ENCODE measurements at regions not wholly inside any gene's neighbourhood (a gene's known extent, or its start where the extent isn't known, plus 50 kb on each side); places are given as distances from the start of the nearest gene placed in this dataset.

- no peak for DNase-seq (ENCODE audit: low read depth)
Measured at GRCh38 chr3:168455814-168456213, 360.1 kb upstream of the GOLIM4 start.

- no peak for DNase-seq (ENCODE audit: low read depth)
Measured at GRCh38 chr3:168453623-168454022, 357.9 kb upstream of the GOLIM4 start.

DNA sequence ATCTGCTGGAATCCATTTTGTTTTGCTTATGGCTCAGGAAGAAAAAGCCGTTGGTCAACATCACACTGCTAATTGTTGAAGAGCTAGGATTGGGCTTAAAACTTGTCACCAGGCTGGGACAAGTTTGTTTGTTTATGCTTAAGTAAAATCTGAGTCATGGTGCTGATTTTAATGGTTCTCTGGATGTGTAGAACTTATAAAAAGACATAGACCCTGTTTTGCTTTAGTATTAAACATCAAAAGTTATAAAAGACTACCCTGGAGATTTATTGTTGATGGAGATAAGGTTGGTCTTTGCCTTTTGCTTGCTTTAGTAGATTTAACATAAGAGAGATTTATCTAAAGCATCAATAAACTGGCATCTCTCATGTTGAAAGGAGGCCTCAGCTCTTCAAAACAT lies 348.2 kb upstream of the GOLIM4 start:
- no peak for DNase-seq (ENCODE audit: low read depth)

GRCh38 chr3:168442502-168442901 lies 346.8 kb upstream of the GOLIM4 start:
- no peak for DNase-seq (ENCODE audit: low read depth)

- DNase-seq (ENCODE audit: low read depth): no peak
Measured at GRCh38 chr3:168436245-168436724, 340.6 kb upstream of the GOLIM4 start.

DNA sequence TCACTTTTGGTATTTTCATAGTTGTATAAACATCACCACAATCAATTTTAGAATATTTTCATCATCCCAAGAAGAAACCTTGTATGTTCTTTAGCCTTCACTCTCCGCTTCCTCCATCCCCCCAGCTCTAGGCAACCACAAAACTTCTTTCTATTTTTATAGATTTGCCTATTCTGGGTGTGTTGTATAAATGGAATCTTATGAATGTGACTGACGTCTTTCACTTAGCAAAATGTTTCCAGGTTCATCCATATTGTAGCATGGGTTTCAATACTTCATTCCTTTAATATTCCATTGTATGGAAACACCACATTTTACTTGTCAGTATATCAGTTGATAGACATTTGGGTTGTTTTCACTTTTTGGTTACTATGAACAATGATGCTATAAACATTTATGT lies 335.8 kb upstream of the GOLIM4 start:
- no peak for DNase-seq (ENCODE audit: low read depth)

GRCh38 chr3:168427835-168428475 lies 332.2 kb upstream of the GOLIM4 start:
- no peak for DNase-seq (ENCODE audit: low read depth)

GRCh38 chr3:168427156-168427555 lies 331.4 kb upstream of the GOLIM4 start:
- no peak for DNase-seq (ENCODE audit: low read depth)

DNA sequence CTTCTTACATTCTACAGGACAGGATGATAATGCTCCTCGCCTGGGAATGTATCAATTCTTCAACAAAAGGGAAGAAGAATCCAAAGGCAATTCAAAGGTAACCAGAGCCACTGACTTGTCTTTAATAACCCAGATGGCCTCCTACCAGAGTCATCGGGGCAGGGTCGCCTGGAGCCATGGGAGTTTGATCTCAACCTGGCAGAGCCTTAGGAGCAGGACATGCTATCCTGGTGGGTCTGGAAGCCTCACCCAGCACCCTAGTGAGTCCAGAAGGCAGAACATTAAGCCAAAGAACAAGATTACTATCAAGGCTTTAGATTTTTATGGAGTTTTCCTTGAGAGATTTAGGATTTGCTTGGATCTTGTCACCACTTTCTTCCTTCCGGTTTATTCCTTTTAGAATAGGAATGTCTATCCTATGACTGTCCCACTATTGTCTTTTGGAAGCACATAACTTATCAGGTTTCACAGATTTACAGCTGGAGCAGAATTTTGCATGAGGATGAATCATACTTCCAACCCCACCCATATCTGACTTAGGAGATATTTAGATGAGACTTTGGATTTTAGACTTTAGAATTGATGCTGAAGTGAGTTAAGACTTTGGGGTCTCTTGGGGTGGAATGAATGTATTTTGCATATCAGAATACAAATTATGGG lies 330.3 kb upstream of the GOLIM4 start:
- DNase-seq (ENCODE audit: low read depth): no peak

- no peak for DNase-seq (ENCODE audit: low read depth)
Measured at GRCh38 chr3:168424059-168424734, 328.5 kb upstream of the GOLIM4 start.

- no peak for DNase-seq (ENCODE audit: low read depth)
Measured at GRCh38 chr3:168422843-168423242, 327.1 kb upstream of the GOLIM4 start.

- DNase-seq (ENCODE audit: low read depth): no peak
Measured at GRCh38 chr3:168419091-168419490, 323.4 kb upstream of the GOLIM4 start.

- no peak for DNase-seq (ENCODE audit: low read depth)
Measured at GRCh38 chr3:168417016-168417415, 321.3 kb upstream of the GOLIM4 start.

- DNase-seq (ENCODE audit: low read depth): no peak
Measured at GRCh38 chr3:168416446-168416845, 320.7 kb upstream of the GOLIM4 start.

- DNase-seq (ENCODE audit: low read depth): no peak
Measured at GRCh38 chr3:168414149-168414548, 318.4 kb upstream of the GOLIM4 start.

DNA sequence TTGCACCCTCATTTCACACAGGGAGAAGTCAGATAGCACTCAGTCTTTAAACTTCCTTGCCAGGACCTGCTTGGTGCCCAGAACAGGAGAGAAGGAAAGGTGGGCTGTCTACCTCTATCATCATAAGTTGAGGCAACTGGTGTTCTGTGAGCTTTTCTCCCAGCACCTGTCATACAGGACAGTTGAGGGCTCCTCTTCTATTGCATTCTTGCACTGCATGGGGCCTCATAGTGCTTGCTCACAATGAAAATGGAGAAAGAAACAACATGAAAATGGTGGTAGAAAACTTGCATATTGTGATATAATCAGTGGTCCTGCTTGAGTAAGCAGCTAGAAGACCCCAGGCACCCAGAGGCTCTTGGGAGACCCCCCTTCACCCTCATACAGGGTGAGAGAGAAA lies 311.7 kb upstream of the GOLIM4 start:
- DNase-seq (ENCODE audit: low read depth): no peak

GRCh38 chr3:168405288-168405687 lies 309.6 kb upstream of the GOLIM4 start:
- DNase-seq (ENCODE audit: low read depth): no peak

DNA sequence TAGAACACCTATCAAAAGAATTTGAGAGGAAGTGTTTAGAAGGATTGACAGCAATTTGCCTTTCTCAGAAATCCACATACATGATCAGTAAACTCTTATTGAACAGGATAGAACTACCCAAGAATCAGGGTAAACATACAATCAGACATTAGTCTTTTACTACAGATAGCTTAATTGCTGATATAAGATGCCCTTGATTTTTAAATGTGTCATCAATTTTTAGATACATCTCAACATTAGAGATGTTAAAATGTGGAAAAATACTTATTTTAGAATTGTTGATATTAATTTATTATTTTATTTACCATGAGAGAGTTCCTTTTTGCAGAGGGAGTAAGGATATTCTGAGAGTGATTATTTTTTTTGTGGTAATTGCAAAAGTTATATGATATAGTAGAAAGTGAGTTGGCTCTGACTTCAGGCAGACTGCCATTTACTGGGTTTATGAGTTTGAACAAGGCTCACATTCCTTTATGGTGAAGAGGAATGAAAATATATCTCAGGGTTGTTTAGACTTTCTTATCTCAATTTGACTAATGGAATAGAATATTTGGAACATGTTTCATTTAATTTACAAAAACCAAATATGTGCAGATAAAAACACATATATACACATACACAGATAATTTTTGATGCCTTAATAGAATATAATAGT lies 302.8 kb upstream of the GOLIM4 start:
- no peak for DNase-seq (ENCODE audit: low read depth)

- DNase-seq (ENCODE audit: low read depth): no peak
Measured at GRCh38 chr3:168396861-168397260, 301.1 kb upstream of the GOLIM4 start.

DNA sequence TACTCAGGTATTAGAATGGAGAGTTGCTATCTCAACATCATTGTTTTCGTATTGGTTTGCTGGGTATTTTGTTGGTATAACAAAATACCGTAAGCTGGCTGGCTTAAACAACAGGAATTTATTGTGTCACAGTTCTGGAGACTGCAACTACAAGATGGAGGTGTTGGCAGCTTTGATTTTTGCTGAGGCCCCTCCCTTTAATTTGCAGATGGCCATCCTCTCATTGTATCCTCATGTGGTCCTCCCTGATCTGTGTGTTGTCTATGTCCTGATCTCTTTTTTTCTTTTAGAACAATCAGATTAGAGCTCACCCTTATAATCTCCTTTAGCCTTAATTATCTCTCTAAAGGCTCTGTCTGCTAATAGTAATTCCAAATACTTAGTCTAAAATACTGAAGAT lies 299.8 kb upstream of the GOLIM4 start:
- no peak for DNase-seq (ENCODE audit: low read depth)

- no peak for DNase-seq (ENCODE audit: low read depth)
Measured at GRCh38 chr3:168394439-168394838, 298.7 kb upstream of the GOLIM4 start.

- DNase-seq (ENCODE audit: low read depth): no peak
Measured at GRCh38 chr3:168386301-168386700, 290.6 kb upstream of the GOLIM4 start.

GRCh38 chr3:168384990-168385389 lies 289.3 kb upstream of the GOLIM4 start:
- DNase-seq (ENCODE audit: low read depth): no peak
